GM19397 (cell line): ENCODE measurements at regions not wholly inside any gene's neighbourhood (a gene's known extent, or its start where the extent isn't known, plus 50 kb on each side); places are given as distances from the start of the nearest gene placed in this dataset.

Experiments used
- ATAC-seq: cut with Tn5 transposase; IDR thresholded peaks from one replicate; pipeline ENCODE4 v1.9.1; 2021; ENCODE audit warnings: mild to moderate bottlenecking, moderate library complexity; ENCODE audit not compliant: unreplicated experiment

DNA sequence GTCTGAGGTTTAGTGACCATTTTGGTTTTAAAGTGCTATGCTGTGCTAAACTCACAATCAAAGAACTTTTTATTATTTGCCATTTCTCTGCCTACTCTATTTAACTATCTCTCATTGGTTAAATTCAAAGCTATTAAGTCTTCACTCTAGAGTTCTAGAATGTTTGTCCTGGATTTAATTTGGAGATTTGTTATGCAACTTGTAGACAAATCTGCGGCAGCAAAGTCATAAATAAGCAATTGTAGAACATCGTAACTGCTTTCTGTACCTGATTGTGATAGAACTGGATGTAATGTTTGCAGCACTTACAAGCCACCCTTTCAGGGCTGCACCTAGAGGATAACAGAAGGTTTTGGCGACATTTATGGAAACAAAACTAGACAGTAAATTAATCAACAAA lies 566.5 kb upstream of the ADGRL2 start:
- no peak for ATAC-seq

DNA sequence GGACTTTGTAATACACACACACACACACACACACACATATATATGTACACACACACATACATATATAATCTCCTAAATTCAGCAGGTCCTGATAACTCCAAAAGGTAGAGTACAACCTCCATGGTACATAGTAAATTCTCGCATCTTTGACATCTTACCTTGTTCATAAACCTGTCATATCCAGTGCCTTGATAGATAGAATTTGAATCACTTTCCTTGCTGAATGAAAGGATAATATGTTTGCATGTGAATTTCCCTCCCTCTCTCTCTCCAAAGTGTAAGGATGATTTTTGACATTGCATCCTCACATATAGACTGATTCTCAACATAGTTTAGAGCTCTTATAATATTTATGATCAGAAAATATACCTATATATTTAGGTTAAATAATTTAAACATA lies 567.1 kb upstream of the ADGRL2 start:
- ATAC-seq = no peak

DNA sequence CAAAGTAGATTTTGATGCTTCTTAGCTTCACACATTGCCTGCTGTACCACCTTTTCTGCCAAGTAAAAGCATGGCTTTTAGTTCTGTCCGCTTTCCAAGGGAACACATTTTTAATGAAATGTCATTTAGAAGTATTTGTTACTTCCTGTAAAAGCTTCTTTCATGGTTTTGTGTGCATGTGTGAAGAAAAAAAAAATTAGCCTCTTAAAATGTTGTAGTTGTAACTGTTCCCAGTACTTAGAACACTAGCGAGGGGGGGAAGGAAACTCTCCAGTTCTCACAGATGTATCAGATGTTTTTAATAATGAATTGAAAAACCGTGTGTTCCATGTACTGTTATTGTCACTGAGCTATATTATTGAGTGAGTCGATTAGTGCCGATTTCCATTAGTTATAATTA lies 568.3 kb upstream of the ADGRL2 start:
- no peak for ATAC-seq

DNA sequence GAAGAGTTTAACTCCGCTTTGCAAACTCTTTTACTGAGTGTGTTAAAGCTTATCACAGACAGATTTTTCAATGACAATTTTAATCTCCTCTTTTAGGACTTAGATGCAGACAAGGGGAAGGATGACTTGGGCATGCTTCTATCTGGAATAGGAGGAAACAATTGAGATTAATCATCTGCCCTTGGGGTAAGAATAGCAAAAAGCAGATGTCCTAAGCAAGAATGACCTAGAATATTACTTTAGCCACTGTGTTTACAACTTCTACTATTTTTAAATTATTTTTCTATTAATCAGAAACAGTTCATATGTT lies 569.0 kb upstream of the ADGRL2 start:
- ATAC-seq = no peak

DNA sequence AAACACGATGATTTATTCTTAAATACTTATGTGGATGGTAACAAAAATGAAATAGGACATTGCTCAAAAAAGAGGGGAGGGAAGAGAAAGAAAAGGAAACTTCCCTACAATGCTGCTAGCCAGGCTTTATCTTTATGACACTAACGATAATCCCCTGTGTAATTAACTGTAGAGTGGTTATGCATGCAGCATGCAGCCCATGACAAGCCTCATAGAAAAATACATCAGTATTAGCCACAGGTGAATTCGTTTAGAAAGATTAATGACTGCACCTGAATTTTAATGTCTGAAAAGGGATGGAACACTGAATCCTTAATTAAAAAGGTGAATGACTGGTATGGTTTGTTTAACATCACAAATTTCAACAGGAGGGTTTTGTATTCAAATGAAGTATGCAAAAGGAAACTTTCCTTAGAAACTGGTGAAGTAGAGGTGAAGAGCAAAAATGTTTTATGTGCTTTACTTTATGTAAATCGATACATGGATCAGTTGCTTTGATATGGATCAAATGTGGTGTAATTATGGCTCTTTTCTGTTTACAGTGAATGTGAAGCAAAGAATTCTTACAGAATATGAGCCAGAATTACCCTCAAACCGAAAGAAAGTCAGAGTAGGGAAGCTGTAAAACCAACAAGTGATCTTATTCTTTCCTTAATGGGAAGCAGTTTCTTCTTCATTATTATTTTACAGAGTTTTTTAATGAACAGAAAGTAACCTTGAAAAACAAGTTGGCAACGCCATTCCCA lies 569.6 kb upstream of the ADGRL2 start:
- no peak for ATAC-seq

DNA sequence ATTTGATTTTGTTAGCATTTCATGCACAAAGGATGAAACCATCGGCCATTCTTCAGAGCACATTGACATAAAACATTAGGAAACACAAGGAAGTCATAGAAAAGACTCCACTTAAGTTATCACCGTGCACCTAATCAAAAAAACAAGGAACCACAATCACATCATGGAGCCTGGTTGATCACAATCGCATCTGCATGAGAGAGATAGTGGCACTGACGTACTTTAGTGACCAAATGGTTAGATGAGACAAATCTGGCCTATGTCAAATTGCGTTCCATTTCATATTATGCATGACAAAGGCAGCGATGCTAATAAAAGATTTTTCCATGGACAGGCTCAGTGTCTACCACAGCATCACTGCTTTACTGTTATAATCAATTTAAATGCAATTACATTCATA lies 571.8 kb upstream of the ADGRL2 start:
- no peak for ATAC-seq

DNA sequence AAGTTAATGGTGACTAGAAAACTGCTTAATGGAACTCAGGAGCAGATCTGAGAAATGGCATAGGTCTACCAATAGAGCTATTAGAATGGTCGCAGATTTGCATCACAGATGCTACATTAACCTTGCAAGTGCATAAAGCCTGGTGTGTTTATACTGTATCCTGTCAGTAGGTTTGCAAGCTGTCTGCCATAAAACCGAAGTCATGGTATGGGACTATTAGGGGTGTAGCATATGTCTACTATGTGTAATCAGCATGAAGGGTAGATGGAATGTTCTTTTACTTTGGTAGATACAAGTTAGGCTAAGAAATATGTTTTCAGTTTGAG lies 574.2 kb upstream of the ADGRL2 start:
- no peak for ATAC-seq

DNA sequence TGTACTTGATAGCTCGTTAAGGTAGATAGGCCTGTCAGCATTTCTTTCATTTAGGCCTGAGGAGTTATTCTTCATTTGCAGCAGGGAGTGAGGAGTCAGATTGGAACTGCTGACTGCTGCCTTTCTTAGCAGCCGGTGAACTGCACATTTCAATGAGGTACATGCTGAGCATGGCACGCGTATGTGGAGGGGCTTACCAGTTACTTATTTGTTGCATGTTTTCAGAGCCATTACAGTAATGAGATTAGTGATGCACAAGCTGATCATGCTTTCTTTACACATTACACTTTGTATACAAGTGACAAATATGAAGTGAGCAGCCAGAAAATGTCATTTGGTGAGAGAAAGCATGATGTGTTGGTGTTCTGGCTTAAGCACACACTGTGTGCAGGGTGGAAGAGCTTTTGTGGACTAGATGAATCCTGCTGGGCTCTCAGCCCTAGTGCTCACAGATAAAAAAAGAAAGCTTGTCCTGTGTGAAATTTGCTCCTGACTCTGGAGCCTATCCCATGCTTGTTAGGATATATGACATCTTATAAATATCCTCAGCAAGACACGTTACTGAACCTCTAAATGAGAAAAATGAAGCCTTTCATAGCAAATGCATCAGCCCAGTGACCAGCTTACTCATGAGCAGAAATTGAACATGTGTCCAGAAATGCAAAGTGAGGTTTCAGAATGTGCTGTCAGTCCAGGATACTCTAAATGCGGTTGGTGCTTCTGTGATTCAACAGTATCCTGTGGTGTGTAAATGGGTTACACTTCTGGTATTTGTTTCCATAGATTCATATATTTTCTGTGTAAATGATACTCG lies 574.7 kb upstream of the ADGRL2 start:
- ATAC-seq = no peak

DNA sequence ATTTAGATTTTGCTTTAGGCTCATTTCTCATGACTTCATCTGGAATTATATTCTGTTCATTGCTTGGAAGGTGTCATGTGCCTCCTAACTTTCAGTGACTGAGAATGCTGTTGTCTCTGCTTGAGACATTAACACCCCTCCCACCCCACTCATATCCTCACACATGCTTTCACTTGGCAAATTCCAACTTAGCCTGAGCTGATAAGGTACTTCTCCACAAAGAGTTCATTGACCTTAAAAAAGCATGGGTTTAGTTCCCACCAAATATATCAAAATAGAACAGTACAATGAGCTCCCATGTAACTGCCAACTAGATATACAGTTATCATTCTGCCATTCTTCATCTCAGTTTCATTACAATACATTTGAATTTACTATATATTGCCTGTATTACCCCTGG lies 576.5 kb upstream of the ADGRL2 start:
- no peak for ATAC-seq

DNA sequence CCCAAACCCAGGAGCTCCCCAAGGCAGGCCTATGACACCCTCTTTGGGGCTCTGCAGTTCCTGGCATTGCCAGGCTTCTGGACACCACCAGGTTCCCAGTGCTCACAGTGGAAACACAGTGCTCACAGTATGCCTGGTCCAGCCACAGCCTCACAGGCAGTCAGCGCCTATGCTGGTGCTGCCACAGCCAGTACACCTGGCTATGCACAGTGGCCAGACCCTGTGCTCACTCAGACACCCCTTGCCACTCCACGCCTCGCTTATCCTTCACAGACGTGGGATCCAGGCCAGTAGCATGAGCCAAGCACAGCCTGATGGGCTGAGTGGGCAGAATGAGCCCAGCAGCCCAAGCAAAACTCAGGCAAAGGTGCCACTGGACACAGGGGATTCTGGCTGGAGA lies 579.2 kb upstream of the ADGRL2 start:
- ATAC-seq = no peak

DNA sequence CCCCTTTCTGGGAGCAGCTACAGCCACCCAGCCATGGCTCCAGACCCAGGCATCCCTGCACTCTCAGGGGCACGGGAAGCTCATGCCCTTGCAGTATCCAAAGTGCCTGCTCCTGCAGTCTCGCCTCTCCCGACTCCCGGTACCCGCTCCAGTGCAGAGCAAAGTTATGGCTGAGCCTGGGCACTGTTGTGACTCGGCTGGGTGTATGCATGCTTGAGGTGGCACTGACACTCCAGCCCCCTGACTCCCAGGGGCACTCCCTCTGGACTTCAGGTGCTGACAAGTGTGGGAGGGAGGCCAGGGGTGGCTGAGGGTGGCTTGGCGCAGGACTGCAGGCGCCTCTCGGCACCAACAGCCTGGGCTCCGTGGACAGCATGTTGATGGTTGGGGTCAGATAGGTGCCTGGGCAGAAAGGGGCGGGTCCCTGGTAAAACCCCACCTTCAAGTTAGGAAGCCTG lies 580.1 kb upstream of the ADGRL2 start:
- ATAC-seq = no peak

DNA sequence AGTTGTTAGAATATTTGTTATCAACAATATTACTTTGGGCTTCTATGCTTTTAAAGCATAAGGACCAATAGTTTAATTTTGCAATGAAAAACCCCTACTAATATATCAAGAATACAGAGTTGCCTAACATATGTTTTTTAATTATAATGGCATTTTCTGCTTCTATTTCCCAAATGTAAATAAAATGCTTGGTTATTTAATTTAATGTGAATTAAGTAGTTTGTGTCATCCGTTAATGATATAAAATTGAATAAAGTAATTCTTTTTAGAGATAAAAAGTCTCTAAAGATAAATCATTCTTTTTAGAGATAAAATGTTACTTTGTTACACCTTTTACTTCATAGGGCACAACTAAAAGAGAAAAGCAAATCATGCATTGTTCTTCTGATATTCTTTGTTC lies 583.7 kb upstream of the ADGRL2 start:
- no peak for ATAC-seq

DNA sequence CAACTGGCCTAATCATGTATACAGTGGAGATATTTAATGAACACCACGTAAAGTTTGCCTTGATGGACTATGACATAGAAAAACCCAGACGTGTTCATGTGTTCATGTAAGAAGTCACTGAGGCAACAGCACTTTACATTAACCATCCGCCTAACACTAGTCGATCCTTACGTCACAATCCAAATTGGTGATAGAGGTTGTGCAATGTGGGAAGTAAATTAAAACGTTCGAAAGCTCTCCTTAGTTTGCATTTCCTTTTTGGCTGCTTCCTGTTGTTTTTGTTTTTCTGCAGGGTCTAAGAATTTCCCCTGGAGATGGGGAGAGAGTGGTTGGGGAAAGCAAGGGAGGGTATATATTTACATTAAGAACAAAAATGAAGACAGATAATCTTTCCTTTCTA lies 587.5 kb upstream of the ADGRL2 start:
- no peak for ATAC-seq

DNA sequence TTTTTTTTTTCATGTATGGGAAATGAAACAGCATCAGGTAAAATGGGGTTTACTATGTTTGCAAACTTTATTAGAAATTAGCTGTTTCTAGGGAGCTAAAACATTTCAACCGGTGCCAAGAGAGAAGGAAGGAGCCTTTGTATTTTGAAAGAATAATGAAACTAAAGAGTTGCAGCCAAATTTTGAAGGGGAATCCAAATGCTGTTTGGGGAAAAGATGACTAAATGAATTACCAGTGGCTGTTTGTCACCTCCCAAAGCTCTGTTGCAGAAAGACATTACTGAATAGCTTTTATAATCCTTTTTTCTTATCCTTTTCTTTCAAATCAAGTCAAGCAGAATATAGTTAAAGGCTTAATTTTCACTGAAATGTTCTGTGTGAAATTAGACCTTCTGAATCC lies 591.3 kb upstream of the ADGRL2 start:
- ATAC-seq = no peak

DNA sequence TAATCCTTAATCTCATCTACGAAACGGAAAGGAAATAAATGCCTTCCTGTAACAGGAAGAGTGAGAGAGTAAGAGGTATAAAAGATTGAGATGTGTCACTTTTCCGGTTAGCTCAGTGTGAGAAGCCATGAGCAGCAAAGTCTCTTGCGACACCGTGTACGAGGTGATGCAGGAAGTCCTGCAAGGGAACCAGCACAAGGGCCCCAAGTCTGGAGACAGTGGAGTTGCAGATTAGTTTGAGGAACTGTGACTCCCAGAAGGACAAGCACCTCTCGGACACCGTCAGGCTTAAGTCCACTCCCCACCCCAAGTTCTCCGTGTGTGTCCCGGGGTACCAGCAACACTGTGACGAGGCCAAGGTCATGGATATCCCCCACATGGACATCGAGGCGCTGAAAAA lies 592.3 kb upstream of the ADGRL2 start:
- ATAC-seq = no peak

DNA sequence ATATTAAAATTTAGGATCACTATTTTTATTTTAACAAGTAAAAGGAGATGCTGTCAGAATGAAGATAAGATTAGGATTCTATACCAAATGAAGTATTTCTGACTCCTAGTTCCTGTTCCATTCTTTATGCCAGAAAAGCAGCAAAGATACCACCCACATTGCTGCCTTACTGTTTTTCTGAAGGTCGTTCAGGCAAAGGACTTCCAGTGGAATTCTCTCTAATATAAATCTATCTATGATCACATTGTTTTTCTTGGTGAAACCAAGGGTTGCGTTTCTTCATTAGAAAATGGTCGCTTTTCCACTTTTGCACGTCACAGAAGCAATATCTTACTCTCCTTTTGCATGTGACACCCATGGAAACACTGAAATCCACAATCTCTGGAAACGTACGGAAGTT lies 594.8 kb upstream of the ADGRL2 start:
- no peak for ATAC-seq

DNA sequence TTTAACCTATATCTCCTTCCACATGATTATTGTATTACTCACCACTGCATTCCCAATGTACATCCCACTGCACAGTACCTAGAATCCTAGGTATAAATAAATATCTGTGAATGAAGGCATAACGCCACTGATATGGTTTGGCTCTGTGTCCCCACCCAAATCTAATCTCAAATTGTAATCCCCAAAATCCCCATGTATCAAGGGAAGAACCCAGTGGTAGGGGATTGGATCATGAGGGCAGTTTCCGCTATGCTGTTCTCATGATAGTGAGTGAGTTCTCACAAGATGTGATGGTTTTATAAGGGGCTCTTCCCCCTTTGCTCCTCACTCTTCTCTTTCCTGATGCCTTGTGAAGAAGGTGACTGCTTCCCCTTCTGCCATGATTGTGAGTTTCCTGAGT lies 599.0 kb upstream of the ADGRL2 start:
- ATAC-seq = no peak

DNA sequence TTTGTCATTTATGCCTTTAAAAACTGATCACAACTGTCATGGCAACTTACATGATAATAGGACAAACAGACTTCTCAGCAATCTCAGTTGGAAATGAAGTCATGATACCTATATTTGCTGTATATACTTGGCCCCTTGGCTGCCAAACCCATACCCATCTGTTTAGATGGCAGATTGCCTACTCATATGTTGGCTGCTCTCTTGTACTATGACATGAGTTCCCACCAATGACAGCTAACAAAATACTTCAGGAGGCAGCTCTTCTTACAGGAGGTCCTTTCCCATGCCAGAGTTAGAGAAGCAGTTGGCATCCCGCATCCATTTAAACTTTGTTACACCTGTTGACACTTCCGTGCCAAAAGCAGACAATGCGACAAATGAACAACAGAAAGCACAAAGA lies 603.1 kb upstream of the ADGRL2 start:
- ATAC-seq = no peak

DNA sequence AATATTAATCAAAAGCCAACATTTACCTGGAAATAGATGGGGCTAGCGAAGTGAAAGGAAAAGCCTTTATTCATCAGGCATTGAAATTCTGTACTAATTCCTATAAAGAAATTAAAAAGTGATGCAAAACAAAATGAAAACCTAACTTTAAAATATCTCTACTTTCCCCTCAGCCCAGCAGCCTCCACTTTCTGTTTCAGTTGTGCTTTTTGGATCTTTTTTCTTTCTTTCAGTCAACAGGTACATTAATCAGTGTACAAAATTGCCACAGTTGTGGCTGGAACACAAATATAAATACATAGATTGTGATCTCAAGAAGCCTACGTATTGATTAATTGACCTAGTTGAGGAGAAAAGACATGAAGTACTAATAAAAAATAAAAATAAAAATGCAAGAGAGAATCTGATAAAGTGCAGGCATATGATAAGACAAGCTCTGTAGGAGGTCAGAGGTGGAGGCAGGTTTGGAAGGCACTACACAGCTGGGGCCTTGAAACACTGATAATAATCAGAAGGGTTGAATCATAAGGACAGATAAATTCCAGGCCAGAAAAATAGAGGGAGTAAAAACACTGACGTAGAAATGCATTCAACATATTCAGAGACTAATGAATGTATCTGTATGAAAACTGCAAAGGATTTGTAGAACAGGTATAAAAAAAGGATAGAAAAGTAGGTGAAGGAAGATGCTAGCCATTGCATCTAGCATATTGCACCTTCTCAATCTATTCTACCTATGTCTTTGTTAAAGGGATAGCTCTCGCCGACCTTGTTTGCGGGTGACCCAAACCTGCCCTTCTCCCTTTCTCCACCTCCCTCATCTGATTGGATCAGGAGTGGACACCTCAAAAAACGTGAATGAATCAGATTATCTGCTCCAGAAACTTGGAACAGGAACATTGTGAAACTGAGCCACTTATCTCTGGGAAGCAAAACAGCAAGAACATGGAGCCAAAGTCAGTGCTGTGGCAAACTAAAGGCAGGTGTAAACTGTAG lies 607.8 kb upstream of the ADGRL2 start:
- ATAC-seq = no peak

DNA sequence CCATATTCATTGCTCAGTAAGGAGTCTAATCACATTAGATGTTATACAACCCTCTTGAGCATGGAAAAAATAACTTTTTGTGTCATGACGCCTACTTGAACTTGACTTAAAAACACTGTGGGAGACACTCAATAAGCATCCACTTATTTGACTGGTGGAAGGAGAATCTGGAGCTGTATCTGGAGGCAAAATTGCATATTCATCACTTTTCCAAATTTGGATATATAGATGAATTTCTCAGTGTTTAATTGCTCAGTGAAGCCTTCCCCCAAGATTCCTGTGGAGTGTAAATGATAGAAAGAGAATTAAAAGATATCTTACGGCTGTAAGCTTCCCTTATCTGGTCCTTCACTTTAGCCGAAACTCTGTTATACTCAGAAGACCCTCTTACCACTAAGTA lies 610.7 kb upstream of the ADGRL2 start:
- no peak for ATAC-seq

DNA sequence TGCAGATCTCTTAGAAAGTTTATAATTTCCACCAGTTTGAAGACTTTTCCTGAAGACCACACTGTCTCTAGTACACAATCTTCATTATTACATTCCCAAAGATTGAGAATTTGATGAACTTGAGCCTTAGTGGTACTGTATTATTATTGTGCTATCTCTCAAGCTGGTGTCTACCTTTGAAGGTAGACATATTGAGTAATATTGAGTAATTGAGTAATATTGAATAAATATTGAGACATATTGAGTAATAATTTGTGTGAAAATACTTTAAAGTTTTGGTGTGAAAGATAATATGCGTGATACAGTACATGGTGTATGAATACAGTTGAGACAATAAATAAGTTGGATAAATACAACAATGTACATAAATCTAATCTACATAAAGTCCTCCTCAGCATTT lies 613.1 kb upstream of the ADGRL2 start:
- ATAC-seq = no peak

DNA sequence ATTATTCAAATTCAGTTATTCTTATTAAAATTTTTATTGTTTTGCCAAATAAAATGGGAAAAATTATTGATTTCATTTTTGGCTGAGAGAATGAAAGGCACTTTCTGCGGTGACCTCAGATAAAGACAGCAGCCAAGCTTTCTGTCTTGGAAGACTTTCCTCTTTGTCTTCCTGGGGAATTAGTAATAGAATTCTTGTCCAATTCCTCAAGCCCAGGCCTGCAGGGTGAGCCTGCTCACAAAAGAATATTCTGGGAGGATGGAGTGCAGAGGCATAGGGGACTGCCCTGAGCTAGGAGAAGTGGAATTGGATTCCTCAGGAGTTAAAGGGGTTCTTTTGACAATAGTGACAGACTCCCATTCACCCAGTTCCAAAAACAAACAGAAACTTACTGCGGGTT lies 614.5 kb upstream of the ADGRL2 start:
- no peak for ATAC-seq
